Calu3 (cell line): ENCODE measurements at regions not wholly inside any gene's neighbourhood (a gene's known extent, or its start where the extent isn't known, plus 50 kb on each side); places are given as distances from the start of the nearest gene placed in this dataset.

Source experiments
- BruUV-seq: library from RNA; stranded (reverse); fragments of 400-500 nt; replicated peaks from 2 replicates; lab custom pipeline; 2021; lab: Mats Ljungman, UMichigan
- CTCF ChIA-PET: fragments of 300-600 bp; sonication (Branson Sonifier 250); formaldehyde crosslinking; loops from one replicate; lab custom pipeline; 2022; ENCODE audit warnings: antibody characterized with exemption; lab: Charles Lee
- DNase-seq: peaks from one replicate; pipeline ENCODE4 v3.0.0; 2022
- H3K27ac Mint-ChIP-seq: one replicate; pipeline ENCODE4 v1.8.0; 2022; ENCODE audit warnings: mixed read lengths; ENCODE audit not compliant: unreplicated experiment
- H3K27me3 Mint-ChIP-seq: one replicate; pipeline ENCODE4 v1.8.0; 2022; ENCODE audit warnings: mixed read lengths; ENCODE audit not compliant: unreplicated experiment
- H3K36me3 Mint-ChIP-seq: one replicate; pipeline ENCODE4 v1.8.0; 2022; ENCODE audit warnings: mild to moderate bottlenecking, moderate library complexity, mixed read lengths; ENCODE audit not compliant: insufficient read depth, unreplicated experiment
- H3K4me1 Mint-ChIP-seq: one replicate; pipeline ENCODE4 v1.8.0; 2022; ENCODE audit warnings: mild to moderate bottlenecking, low read depth, mixed read lengths; ENCODE audit not compliant: unreplicated experiment
- H3K4me3 Mint-ChIP-seq: one replicate; pipeline ENCODE4 v1.8.0; 2022; ENCODE audit warnings: mild to moderate bottlenecking, low read depth, moderate library complexity, mixed read lengths; ENCODE audit not compliant: unreplicated experiment
- H3K9me3 Mint-ChIP-seq: one replicate; pipeline ENCODE4 v1.8.0; 2022; ENCODE audit warnings: low read depth, mixed read lengths; ENCODE audit not compliant: unreplicated experiment
- CTCF ChIP-seq: fragments of 200-600 bp; IDR thresholded peaks from one replicate; pipeline ENCODE4 v1.8.0; 2022; ENCODE audit warnings: antibody characterized with exemption; ENCODE audit not compliant: unreplicated experiment
- intact Hi-C: fragments of 100-400 bp; cut with micrococcal nuclease; formaldehyde crosslinking; loops from one replicate; pipeline ENCODE4 v1.10.0; 2022; ENCODE audit not compliant: unreplicated experiment

GRCh38 chr7:67602246-67602887 lies 605.7 kb downstream of the TYW1 start:
- Mint-ChIP-seq H3K27me3 (no peaks in the 10 kb centered on the region), H3K4me1 (no peaks in the 10 kb centered on the region), H3K27ac (no peak overlapping the region), H3K4me3 (no peak overlapping the region), H3K9me3 (peaks cover 6% of the 10 kb centered on the region), H3K36me3 (no peaks in the 10 kb centered on the region)
- CTCF ChIA-PET, result interaction anchor here (0.6 kb wide), 1 partner anchor 23 kb away, joined by 3 read pairs; no protein-coding TSS in a partner anchor
- intact Hi-C loops, result no loop called here
- no TSS peak for BruUV-seq
- DNase-seq, result no peak
- no peak for TF ChIP-seq CTCF

- intact Hi-C loops, result no loop called here
- Mint-ChIP-seq H3K27ac (no peak overlapping the region), H3K4me1 (no peaks in the 10 kb centered on the region), H3K36me3 (no peaks in the 10 kb centered on the region), H3K27me3 (no peaks in the 10 kb centered on the region), H3K9me3 (peaks cover 6% of the 10 kb centered on the region), H3K4me3 (no peak overlapping the region)
- no TSS peak for BruUV-seq
- no peak for TF ChIP-seq CTCF
- DNase-seq, result no peak
- CTCF ChIA-PET, result no interaction called here
These were observed 608.1 kb downstream of the TYW1 start for GRCh38 chr7:67604461-67605386.

- intact Hi-C loops, result no loop called here
- no peaks in the 10 kb centered on the region for H3K4me1 Mint-ChIP-seq
- H3K4me3 Mint-ChIP-seq, result no peak overlapping the region
- BruUV-seq, result no TSS peak
- no peak for DNase-seq
- H3K36me3 Mint-ChIP-seq, result no peaks in the 10 kb centered on the region
- no peak for TF ChIP-seq CTCF
- H3K27me3 Mint-ChIP-seq, result no peaks in the 10 kb centered on the region
- CTCF ChIA-PET, result no interaction called here
- peaks cover 4% of the 10 kb centered on the region for H3K9me3 Mint-ChIP-seq
- H3K27ac Mint-ChIP-seq, result no peak overlapping the region
These were observed 612.2 kb downstream of the TYW1 start for GRCh38 chr7:67608806-67609205.

GRCh38 chr7:67610897-67611296 lies 614.3 kb downstream of the TYW1 start:
- CTCF ChIA-PET, result no interaction called here
- Mint-ChIP-seq H3K4me3 (no peak overlapping the region), H3K27ac (no peak overlapping the region), H3K27me3 (no peaks in the 10 kb centered on the region), H3K4me1 (no peaks in the 10 kb centered on the region), H3K36me3 (no peaks in the 10 kb centered on the region), H3K9me3 (peaks cover 4% of the 10 kb centered on the region)
- BruUV-seq, result no TSS peak
- intact Hi-C loops, result no loop called here
- no peak for DNase-seq
- TF ChIP-seq CTCF, result no peak
